Gastrocnemius medialis (tissue), 4 donors: ENCODE measurements at regions not wholly inside any gene's neighbourhood (a gene's known extent, or its start where the extent isn't known, plus 50 kb on each side); places are given as distances from the start of the nearest gene placed in this dataset.

Source experiments
- ATAC-seq, 2 donors: fragments of 150-250 bp; one replicate each; pipeline ENCODE4 v1.9.1; 2016
- DNase-seq, 2 donors: peaks; one replicate each; pipeline ENCODE4 v3.0.0-alpha.2; 2019
- H3K27ac ChIP-seq, 4 donors: fragments of 200-600 bp; sonication (generic); 1 replicate in 1 of 4; 2 replicates in 3 of 4; pipeline ENCODE4 v1.5.1; 2016 to 2018; ENCODE audit warnings: mild to moderate bottlenecking in 2 of 4, moderate library complexity in 1 of 4
- H3K27me3 ChIP-seq, 3 donors: fragments of 200-600 bp; sonication (generic) in 2 of 3; 1 replicate in 1 of 3; 2 replicates in 2 of 3; pipeline versions ENCODE4 v1.5.1 to v1.6.0; 2016 to 2019; ENCODE audit warnings: mild to moderate bottlenecking in 1 of 3, moderate library complexity in 1 of 3
- H3K36me3 ChIP-seq, 2 donors: fragments of 200-600 bp; sonication (generic) in 1 of 2; one replicate each; pipeline ENCODE4 v1.5.1; 2017 to 2018
- H3K4me1 ChIP-seq, 2 donors: fragments of 200-600 bp; sonication (generic) in 1 of 2; one replicate each; pipeline ENCODE4 v1.5.1; 2016 to 2017; ENCODE audit warnings: mild to moderate bottlenecking in 2 of 2
- H3K4me3 ChIP-seq, 4 donors: fragments of 200-600 bp; sonication (generic) in 3 of 4; 1 replicate in 1 of 4; 2 replicates in 3 of 4; pipeline ENCODE4 v1.5.1; 2016 to 2019; ENCODE audit warnings: mild to moderate bottlenecking in 2 of 4
- H3K9me3 ChIP-seq, 3 donors: fragments of 200-600 bp; sonication (generic) in 2 of 3; 1 replicate in 1 of 3; 2 replicates in 2 of 3; pipeline ENCODE4 v1.5.1; 2016 to 2019
- POLR2A ChIP-seq, 2 donors: fragments of 450-650 bp; IDR thresholded peaks; one replicate each; pipeline ENCODE4 v1.6.1; 2017; ENCODE audit warnings: antibody characterized with exemption in 2 of 2, mild to moderate bottlenecking in 2 of 2, moderate library complexity in 2 of 2
- in situ Hi-C, 4 donors: fragments of 200-750 bp; cut with MboI; loops; one replicate each; pipeline versions ENCODE4 v1.15.0 to v1.8.0; 2017; ENCODE audit warnings: low sequenced_read_pairs in 4 of 4
- intact Hi-C: fragments of 100-400 bp; cut with DNase I; formaldehyde crosslinking; loops from one replicate; pipeline ENCODE4 v1.15.1; 2023; ENCODE audit warnings: low total_unique reads
- TF ChIP-seq, protein P1 (sequence below), 5 experiments: fragments of 450-650 bp in 3 of 5; fragments of 200-600 bp in 2 of 5; sonication (generic) in 2 of 5; IDR thresholded peaks in 4 of 5; conservative IDR thresholded peaks in 1 of 5; 1 replicate in 4 of 5; 2 replicates in 1 of 5; pipeline ENCODE4 v1.5.1; 2016 to 2019; ENCODE audit warnings: antibody characterized with exemption in 5 of 5, mild to moderate bottlenecking in 3 of 5, moderate library complexity in 3 of 5

GRCh38 chr3:99532246-99532645 is 106.1 kb upstream of the COL8A1 start:
- intact Hi-C loops = no loop called here

DNA sequence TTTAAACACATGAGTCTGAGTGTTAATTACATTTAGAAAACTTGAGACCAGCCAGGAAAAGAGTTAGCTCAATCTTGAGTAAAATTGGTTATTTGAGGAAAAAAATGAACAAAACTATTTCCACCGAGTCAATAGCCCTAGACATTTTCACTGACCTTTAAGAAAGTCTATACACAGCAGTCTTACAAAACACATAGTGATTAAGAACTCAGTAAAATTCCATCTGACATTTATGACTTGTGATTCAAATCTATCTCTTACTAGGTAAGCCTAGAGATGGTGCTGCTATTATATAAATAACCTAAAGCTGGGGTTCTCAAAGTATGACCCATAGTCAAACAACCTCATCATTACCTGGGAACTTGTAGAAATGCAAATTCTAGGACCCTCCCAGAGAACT is 109.1 kb upstream of the COL8A1 start:
- Histone ChIP-seq H3K36me3 (no peaks in the 10 kb centered on the region), H3K9me3 (no peaks in the 10 kb centered on the region), H3K27me3 (no peaks in the 10 kb centered on the region), H3K4me3 (no peak overlapping the region), H3K4me1 (no peaks in the 10 kb centered on the region), H3K27ac (no peak overlapping the region)
- intact Hi-C loops (no loop called here), in situ Hi-C loops (no loop called here)
- no peak for TF ChIP-seq POLR2A (IDR thresholded peaks at IDR 0.05)
- TF ChIP-seq, protein P1, sequence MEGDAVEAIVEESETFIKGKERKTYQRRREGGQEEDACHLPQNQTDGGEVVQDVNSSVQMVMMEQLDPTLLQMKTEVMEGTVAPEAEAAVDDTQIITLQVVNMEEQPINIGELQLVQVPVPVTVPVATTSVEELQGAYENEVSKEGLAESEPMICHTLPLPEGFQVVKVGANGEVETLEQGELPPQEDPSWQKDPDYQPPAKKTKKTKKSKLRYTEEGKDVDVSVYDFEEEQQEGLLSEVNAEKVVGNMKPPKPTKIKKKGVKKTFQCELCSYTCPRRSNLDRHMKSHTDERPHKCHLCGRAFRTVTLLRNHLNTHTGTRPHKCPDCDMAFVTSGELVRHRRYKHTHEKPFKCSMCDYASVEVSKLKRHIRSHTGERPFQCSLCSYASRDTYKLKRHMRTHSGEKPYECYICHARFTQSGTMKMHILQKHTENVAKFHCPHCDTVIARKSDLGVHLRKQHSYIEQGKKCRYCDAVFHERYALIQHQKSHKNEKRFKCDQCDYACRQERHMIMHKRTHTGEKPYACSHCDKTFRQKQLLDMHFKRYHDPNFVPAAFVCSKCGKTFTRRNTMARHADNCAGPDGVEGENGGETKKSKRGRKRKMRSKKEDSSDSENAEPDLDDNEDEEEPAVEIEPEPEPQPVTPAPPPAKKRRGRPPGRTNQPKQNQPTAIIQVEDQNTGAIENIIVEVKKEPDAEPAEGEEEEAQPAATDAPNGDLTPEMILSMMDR (IDR thresholded peaks at IDR 0.05 in 4 of 5, conservative IDR thresholded peaks at IDR 0.05 in 1 of 5) = no peak
- ATAC-seq (no peak), DNase-seq (no peak)

More at GRCh38 chr3:99532246-99532645, 106.1 kb upstream of the COL8A1 start:
- Histone ChIP-seq H3K27ac (no peak overlapping the region), H3K4me3 (no peak overlapping the region), H3K27me3 (no peaks in the 10 kb centered on the region), H3K36me3 (no peaks in the 10 kb centered on the region), H3K4me1 (no peaks in the 10 kb centered on the region), H3K9me3 (no peaks in the 10 kb centered on the region)
- TF ChIP-seq POLR2A (IDR thresholded peaks at IDR 0.05) = no peak
- TF ChIP-seq, protein P1 (IDR thresholded peaks at IDR 0.05 in 4 of 5, conservative IDR thresholded peaks at IDR 0.05 in 1 of 5) = peak in 2 of 5 experiments; percentile 7 to 8
- no peak for ATAC-seq
- in situ Hi-C loops = no loop called here
- no peak for DNase-seq

- no peak overlapping the region for H3K4me3 ChIP-seq
- H3K9me3 ChIP-seq = no peaks in the 10 kb centered on the region
- in situ Hi-C loops = no loop called here
- intact Hi-C loops = no loop called here
- no peaks in the 10 kb centered on the region for H3K4me1 ChIP-seq
- ATAC-seq = no peak
- H3K36me3 ChIP-seq = no peaks in the 10 kb centered on the region
- TF ChIP-seq, protein P1 (IDR thresholded peaks at IDR 0.05 in 4 of 5, conservative IDR thresholded peaks at IDR 0.05 in 1 of 5) = no peak
- no peak for TF ChIP-seq POLR2A (IDR thresholded peaks at IDR 0.05)
- H3K27ac ChIP-seq = no peak overlapping the region
- no peak for DNase-seq
- H3K27me3 ChIP-seq = no peaks in the 10 kb centered on the region
These were observed 111.5 kb upstream of the COL8A1 start for GRCh38 chr3:99526921-99527320.

GRCh38 chr3:99524559-99524958 is 113.8 kb upstream of the COL8A1 start:
- intact Hi-C loops = no loop called here
- TF ChIP-seq, protein P1 (IDR thresholded peaks at IDR 0.05 in 4 of 5, conservative IDR thresholded peaks at IDR 0.05 in 1 of 5) = no peak
- no peaks in the 10 kb centered on the region for H3K4me1 ChIP-seq
- no peak overlapping the region for H3K4me3 ChIP-seq
- ATAC-seq (no peak), DNase-seq (no peak)
- H3K27ac ChIP-seq = no peak overlapping the region
- H3K27me3 ChIP-seq = no peaks in the 10 kb centered on the region
- no peaks in the 10 kb centered on the region for H3K36me3 ChIP-seq
- H3K9me3 ChIP-seq = no peaks in the 10 kb centered on the region
- in situ Hi-C loops = no loop called here

DNA sequence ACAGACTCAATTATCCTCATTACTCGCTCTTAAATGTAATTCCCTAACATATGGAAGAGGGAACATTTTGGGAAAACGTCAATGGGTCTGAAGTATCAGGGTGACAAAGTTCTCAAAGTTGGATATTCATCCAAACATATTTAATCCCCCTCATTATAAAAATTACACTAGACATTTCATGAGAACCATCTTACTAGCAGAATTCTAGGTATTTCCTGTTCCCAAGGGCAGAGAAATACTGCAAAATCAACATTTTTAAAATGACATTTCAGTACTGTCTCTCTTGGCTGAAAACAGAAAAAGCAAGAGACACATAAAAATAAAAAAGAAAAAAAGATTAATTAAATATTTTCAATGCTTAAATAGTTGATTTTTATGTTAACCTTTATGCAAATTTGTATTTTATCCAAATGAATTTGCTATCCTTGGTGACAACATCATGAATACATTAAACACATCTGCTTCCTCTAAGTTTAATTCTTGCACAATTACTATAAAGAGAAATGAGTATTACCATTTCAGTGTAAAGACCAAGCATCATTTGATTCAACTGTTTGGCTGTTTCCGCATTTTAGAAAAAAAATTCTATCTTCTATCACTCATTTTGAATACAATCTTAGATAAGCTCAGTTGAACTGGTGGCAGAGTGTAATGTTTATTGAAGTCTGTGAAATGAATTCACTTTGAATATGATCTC is 114.8 kb upstream of the COL8A1 start:
- no peaks in the 10 kb centered on the region for H3K27me3 ChIP-seq
- H3K9me3 ChIP-seq = no peaks in the 10 kb centered on the region
- no peak overlapping the region for H3K27ac ChIP-seq
- no peak overlapping the region for H3K4me3 ChIP-seq
- ATAC-seq = no peak
- in situ Hi-C loops = no loop called here
- no peaks in the 10 kb centered on the region for H3K36me3 ChIP-seq
- no peaks in the 10 kb centered on the region for H3K4me1 ChIP-seq
- TF ChIP-seq, protein P1 (IDR thresholded peaks at IDR 0.05 in 4 of 5, conservative IDR thresholded peaks at IDR 0.05 in 1 of 5) = no peak
- no peak for TF ChIP-seq POLR2A (IDR thresholded peaks at IDR 0.05)
- no peak for DNase-seq
- intact Hi-C loops = no loop called here
